GM23338 (cell line): ENCODE measurements at regions not wholly inside any gene's neighbourhood (a gene's known extent, or its start where the extent isn't known, plus 50 kb on each side); places are given as distances from the start of the nearest gene placed in this dataset.

ENCODE experiments used
- ATAC-seq: fragments of 200-7000 bp; cut with Tn5 transposase; 3 replicates; pipeline ENCODE4 v1.9.1; 2020
- DNase-seq: peaks from one replicate; pipeline ENCODE4 v3.0.0-alpha.2; 2015; ENCODE audit warnings: low spot score
- H2AFZ ChIP-seq: fragments of 200-600 bp; sonication (generic); 2 replicates; pipeline ENCODE4 v1.8.0; 2016; ENCODE audit warnings: antibody characterized with exemption, mild to moderate bottlenecking, moderate library complexity
- H3F3A ChIP-seq: fragments of 200-600 bp; sonication (generic); replicated peaks from 2 replicates; pipeline ENCODE4 v1.8.0; 2017; ENCODE audit warnings: antibody characterized with exemption, mixed run types, low read depth
- H3K27ac ChIP-seq: fragments of 200-600 bp; sonication (generic); 2 replicates; pipeline ENCODE4 v1.6.1; 2016; ENCODE audit warnings: low read depth
- H3K27me3 ChIP-seq: fragments of 200-600 bp; sonication (generic); 2 replicates; pipeline ENCODE4 v1.8.0; 2016; ENCODE audit warnings: mild to moderate bottlenecking, mixed run types, moderate library complexity; ENCODE audit not compliant: insufficient read depth
- H3K36me3 ChIP-seq: fragments of 200-600 bp; sonication (generic); 2 replicates; pipeline ENCODE4 v1.8.0; 2016; ENCODE audit warnings: mild to moderate bottlenecking; ENCODE audit not compliant: insufficient read depth
- H3K4me1 ChIP-seq: fragments of 200-600 bp; sonication (generic); 2 replicates; pipeline ENCODE4 v1.8.0; 2016; ENCODE audit warnings: mild to moderate bottlenecking, moderate library complexity; ENCODE audit not compliant: insufficient read depth
- H3K4me2 ChIP-seq: fragments of 200-600 bp; sonication (generic); 2 replicates; pipeline ENCODE4 v1.7.1; 2017; ENCODE audit warnings: mixed run types
- H3K4me3 ChIP-seq: fragments of 200-600 bp; sonication (generic); 2 replicates; pipeline ENCODE4 v1.6.1; 2016; ENCODE audit warnings: mixed run types
- H3K79me2 ChIP-seq: fragments of 200-600 bp; sonication (generic); replicated peaks from 2 replicates; pipeline ENCODE4 v1.8.0; 2017; ENCODE audit warnings: mild to moderate bottlenecking; ENCODE audit not compliant: insufficient read depth
- H3K9me2 ChIP-seq: fragments of 200-600 bp; sonication (generic); 2 replicates; pipeline ENCODE4 v1.8.0; 2017; ENCODE audit not compliant: insufficient read depth
- H4K20me1 ChIP-seq: fragments of 200-600 bp; sonication (generic); replicated peaks from 2 replicates; pipeline ENCODE4 v1.8.0; 2017; ENCODE audit warnings: mild to moderate bottlenecking; ENCODE audit not compliant: insufficient read depth
- H3K27ac Mint-ChIP-seq: 2 replicates; pipeline ENCODE4 v1.8.0; 2020; ENCODE audit warnings: inconsistent platforms, mild to moderate bottlenecking, moderate library complexity, mixed read lengths
- H3K27me3 Mint-ChIP-seq: 3 replicates; pipeline ENCODE4 v1.8.0; 2022; ENCODE audit warnings: low read depth, mild to moderate bottlenecking, moderate library complexity, mixed read lengths, inconsistent platforms; ENCODE audit not compliant: insufficient read depth, poor library complexity
- H3K36me3 Mint-ChIP-seq: 3 replicates; pipeline ENCODE4 v1.8.0; 2021; ENCODE audit warnings: low read depth, mild to moderate bottlenecking, inconsistent platforms, moderate library complexity, mixed read lengths
- H3K4me1 Mint-ChIP-seq: 3 replicates; pipeline ENCODE4 v1.8.0; 2020; ENCODE audit warnings: mild to moderate bottlenecking, inconsistent platforms, mixed read lengths
- H3K4me3 Mint-ChIP-seq: 3 replicates; pipeline ENCODE4 v1.8.0; 2021; ENCODE audit warnings: moderate library complexity, mild to moderate bottlenecking, inconsistent platforms, mixed read lengths
- H3K9me3 Mint-ChIP-seq: 3 replicates; pipeline ENCODE4 v1.8.0; 2020; ENCODE audit warnings: moderate library complexity, mild to moderate bottlenecking, inconsistent platforms, mixed read lengths
- CREB1 ChIP-seq: fragments of 250-450 bp; sonication (Bioruptor Pico); IDR thresholded peaks from 2 replicates; pipeline ENCODE4 v1.5.0; 2020; ENCODE audit warnings: low read depth, mild to moderate bottlenecking, moderate library complexity
- EZH2 ChIP-seq: fragments of 200-600 bp; sonication (generic); IDR thresholded peaks from one replicate; pipeline ENCODE4 v1.8.0; 2017; ENCODE audit warnings: antibody characterized with exemption, mild to moderate bottlenecking, low read depth; ENCODE audit not compliant: unreplicated experiment
- EZH2phosphoT487 ChIP-seq: fragments of 200-600 bp; sonication (generic); IDR thresholded peaks from one replicate; pipeline ENCODE4 v1.8.1; 2018; ENCODE audit warnings: antibody characterized with exemption; ENCODE audit not compliant: unreplicated experiment
- JUNB ChIP-seq: IDR thresholded peaks from one replicate; pipeline ENCODE4 v1.6.1; 2016; ENCODE audit warnings: antibody characterized with exemption; ENCODE audit not compliant: unreplicated experiment
- NANOG ChIP-seq: IDR thresholded peaks from 2 replicates; pipeline ENCODE4 v1.6.1; 2016; ENCODE audit warnings: antibody characterized with exemption, borderline replicate concordance
- POLR2AphosphoS5 ChIP-seq: IDR thresholded peaks from 2 replicates; pipeline ENCODE4 v1.6.1; 2016; ENCODE audit warnings: antibody characterized with exemption, low read depth
- STAT1 ChIP-seq: IDR thresholded peaks from one replicate; pipeline ENCODE4 v1.6.1; 2016; ENCODE audit warnings: antibody characterized with exemption; ENCODE audit not compliant: unreplicated experiment
- ZNF114 ChIP-seq: fragments of 250-450 bp; sonication (Bioruptor Pico); IDR thresholded peaks from 2 replicates; pipeline ENCODE4 v1.5.0; 2020; ENCODE audit warnings: mild to moderate bottlenecking, moderate library complexity
- ZNF331 ChIP-seq: fragments of 250-450 bp; sonication (Bioruptor Pico); IDR thresholded peaks from 2 replicates; pipeline ENCODE4 v1.5.0; 2020; ENCODE audit warnings: low read depth, mild to moderate bottlenecking, moderate library complexity
- TF ChIP-seq, protein P1 (sequence below): fragments of 250-450 bp; sonication (Bioruptor Pico); IDR thresholded peaks from 2 replicates; pipeline ENCODE4 v1.5.0; 2020; ENCODE audit warnings: mild to moderate bottlenecking, moderate library complexity
- TF ChIP-seq, protein P2 (sequence below), 2 experiments: fragments of 200-600 bp in 1 of 2; sonication (generic) in 1 of 2; conservative IDR thresholded peaks; 2 replicates each; pipeline versions ENCODE4 v1.5.1 to v1.6.1; 2016 to 2017; ENCODE audit warnings: antibody characterized with exemption in 2 of 2, low read depth in 2 of 2, mild to moderate bottlenecking in 2 of 2, moderate library complexity in 1 of 2
- TF ChIP-seq, protein P3 (sequence below): IDR thresholded peaks from one replicate; pipeline ENCODE4 v1.6.1; 2018; ENCODE audit warnings: antibody characterized with exemption; ENCODE audit not compliant: unreplicated experiment
- TF ChIP-seq, protein P4 (sequence below): IDR thresholded peaks from 2 replicates; pipeline ENCODE4 v1.6.1; 2016; ENCODE audit warnings: antibody characterized with exemption

DNA sequence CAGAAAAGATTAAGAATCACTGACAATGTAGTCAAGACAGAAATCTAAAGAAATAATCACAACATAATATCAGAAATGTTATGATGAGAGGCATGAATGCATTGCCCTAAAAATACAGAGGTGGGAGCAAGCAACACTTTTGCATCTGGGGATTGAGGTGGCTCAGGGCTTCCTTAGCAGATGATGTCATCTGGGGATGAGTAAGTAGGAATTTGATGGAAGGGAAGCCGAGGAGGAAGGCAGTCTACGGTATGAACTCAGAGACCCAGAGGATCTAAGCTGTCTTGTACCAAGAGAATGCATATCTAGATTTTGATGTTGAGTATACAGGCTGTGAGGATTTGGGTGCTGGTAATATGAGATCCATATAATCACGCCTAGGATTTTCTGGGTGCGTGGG is 193.0 kb upstream of the SNX19 start:
- Histone ChIP-seq H3K79me2 (no peaks in the 10 kb centered on the region), H3K27ac (no peak overlapping the region), H3K4me3 (no peak overlapping the region), H3F3A (no peaks in the 10 kb centered on the region), H3K9me2 (no peaks in the 10 kb centered on the region), H3K36me3 (peaks cover 4% of the 10 kb centered on the region; the same call in 1 of the 2 replicates), H2AFZ (no peak overlapping the region), H3K4me1 (no peaks in the 10 kb centered on the region), H4K20me1 (no peaks in the 10 kb centered on the region), H3K4me2 (no peak overlapping the region), H3K27me3 (no peaks in the 10 kb centered on the region)
- TF ChIP-seq, protein P1, sequence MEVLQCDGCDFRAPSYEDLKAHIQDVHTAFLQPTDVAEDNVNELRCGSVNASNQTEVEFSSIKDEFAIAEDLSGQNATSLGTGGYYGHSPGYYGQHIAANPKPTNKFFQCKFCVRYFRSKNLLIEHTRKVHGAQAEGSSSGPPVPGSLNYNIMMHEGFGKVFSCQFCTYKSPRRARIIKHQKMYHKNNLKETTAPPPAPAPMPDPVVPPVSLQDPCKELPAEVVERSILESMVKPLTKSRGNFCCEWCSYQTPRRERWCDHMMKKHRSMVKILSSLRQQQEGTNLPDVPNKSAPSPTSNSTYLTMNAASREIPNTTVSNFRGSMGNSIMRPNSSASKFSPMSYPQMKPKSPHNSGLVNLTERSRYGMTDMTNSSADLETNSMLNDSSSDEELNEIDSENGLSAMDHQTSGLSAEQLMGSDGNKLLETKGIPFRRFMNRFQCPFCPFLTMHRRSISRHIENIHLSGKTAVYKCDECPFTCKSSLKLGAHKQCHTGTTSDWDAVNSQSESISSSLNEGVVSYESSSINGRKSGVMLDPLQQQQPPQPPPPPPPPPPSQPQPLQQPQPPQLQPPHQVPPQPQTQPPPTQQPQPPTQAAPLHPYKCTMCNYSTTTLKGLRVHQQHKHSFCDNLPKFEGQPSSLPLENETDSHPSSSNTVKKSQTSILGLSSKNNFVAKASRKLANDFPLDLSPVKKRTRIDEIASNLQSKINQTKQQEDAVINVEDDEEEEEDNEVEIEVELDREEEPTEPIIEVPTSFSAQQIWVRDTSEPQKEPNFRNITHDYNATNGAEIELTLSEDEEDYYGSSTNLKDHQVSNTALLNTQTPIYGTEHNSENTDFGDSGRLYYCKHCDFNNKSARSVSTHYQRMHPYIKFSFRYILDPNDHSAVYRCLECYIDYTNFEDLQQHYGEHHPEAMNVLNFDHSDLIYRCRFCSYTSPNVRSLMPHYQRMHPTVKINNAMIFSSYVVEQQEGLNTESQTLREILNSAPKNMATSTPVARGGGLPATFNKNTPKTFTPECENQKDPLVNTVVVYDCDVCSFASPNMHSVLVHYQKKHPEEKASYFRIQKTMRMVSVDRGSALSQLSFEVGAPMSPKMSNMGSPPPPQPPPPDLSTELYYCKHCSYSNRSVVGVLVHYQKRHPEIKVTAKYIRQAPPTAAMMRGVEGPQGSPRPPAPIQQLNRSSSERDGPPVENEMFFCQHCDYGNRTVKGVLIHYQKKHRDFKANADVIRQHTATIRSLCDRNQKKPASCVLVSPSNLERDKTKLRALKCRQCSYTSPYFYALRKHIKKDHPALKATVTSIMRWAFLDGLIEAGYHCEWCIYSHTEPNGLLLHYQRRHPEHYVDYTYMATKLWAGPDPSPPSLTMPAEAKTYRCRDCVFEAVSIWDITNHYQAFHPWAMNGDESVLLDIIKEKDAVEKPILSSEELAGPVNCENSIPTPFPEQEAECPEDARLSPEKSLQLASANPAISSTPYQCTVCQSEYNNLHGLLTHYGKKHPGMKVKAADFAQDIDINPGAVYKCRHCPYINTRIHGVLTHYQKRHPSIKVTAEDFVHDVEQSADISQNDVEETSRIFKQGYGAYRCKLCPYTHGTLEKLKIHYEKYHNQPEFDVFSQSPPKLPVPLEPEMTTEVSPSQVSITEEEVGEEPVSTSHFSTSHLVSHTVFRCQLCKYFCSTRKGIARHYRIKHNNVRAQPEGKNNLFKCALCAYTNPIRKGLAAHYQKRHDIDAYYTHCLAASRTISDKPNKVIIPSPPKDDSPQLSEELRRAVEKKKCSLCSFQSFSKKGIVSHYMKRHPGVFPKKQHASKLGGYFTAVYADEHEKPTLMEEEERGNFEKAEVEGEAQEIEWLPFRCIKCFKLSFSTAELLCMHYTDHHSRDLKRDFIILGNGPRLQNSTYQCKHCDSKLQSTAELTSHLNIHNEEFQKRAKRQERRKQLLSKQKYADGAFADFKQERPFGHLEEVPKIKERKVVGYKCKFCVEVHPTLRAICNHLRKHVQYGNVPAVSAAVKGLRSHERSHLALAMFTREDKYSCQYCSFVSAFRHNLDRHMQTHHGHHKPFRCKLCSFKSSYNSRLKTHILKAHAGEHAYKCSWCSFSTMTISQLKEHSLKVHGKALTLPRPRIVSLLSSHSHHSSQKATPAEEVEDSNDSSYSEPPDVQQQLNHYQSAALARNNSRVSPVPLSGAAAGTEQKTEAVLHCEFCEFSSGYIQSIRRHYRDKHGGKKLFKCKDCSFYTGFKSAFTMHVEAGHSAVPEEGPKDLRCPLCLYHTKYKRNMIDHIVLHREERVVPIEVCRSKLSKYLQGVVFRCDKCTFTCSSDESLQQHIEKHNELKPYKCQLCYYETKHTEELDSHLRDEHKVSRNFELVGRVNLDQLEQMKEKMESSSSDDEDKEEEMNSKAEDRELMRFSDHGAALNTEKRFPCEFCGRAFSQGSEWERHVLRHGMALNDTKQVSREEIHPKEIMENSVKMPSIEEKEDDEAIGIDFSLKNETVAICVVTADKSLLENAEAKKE (CRISPR knock-in tag), result no peak
- TF ChIP-seq POLR2AphosphoS5, result no peak
- no peak for TF ChIP-seq JUNB
- TF ChIP-seq EZH2phosphoT487, result no peak
- TF ChIP-seq, protein P2, sequence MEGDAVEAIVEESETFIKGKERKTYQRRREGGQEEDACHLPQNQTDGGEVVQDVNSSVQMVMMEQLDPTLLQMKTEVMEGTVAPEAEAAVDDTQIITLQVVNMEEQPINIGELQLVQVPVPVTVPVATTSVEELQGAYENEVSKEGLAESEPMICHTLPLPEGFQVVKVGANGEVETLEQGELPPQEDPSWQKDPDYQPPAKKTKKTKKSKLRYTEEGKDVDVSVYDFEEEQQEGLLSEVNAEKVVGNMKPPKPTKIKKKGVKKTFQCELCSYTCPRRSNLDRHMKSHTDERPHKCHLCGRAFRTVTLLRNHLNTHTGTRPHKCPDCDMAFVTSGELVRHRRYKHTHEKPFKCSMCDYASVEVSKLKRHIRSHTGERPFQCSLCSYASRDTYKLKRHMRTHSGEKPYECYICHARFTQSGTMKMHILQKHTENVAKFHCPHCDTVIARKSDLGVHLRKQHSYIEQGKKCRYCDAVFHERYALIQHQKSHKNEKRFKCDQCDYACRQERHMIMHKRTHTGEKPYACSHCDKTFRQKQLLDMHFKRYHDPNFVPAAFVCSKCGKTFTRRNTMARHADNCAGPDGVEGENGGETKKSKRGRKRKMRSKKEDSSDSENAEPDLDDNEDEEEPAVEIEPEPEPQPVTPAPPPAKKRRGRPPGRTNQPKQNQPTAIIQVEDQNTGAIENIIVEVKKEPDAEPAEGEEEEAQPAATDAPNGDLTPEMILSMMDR (conservative IDR thresholded peaks at IDR 0.05; ENCODE audit: low read depth in 2 of 2), result no peak
- TF ChIP-seq, protein P3, sequence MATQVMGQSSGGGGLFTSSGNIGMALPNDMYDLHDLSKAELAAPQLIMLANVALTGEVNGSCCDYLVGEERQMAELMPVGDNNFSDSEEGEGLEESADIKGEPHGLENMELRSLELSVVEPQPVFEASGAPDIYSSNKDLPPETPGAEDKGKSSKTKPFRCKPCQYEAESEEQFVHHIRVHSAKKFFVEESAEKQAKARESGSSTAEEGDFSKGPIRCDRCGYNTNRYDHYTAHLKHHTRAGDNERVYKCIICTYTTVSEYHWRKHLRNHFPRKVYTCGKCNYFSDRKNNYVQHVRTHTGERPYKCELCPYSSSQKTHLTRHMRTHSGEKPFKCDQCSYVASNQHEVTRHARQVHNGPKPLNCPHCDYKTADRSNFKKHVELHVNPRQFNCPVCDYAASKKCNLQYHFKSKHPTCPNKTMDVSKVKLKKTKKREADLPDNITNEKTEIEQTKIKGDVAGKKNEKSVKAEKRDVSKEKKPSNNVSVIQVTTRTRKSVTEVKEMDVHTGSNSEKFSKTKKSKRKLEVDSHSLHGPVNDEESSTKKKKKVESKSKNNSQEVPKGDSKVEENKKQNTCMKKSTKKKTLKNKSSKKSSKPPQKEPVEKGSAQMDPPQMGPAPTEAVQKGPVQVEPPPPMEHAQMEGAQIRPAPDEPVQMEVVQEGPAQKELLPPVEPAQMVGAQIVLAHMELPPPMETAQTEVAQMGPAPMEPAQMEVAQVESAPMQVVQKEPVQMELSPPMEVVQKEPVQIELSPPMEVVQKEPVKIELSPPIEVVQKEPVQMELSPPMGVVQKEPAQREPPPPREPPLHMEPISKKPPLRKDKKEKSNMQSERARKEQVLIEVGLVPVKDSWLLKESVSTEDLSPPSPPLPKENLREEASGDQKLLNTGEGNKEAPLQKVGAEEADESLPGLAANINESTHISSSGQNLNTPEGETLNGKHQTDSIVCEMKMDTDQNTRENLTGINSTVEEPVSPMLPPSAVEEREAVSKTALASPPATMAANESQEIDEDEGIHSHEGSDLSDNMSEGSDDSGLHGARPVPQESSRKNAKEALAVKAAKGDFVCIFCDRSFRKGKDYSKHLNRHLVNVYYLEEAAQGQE, result no peak
- TF ChIP-seq EZH2, result no peak
- TF ChIP-seq, protein P4, sequence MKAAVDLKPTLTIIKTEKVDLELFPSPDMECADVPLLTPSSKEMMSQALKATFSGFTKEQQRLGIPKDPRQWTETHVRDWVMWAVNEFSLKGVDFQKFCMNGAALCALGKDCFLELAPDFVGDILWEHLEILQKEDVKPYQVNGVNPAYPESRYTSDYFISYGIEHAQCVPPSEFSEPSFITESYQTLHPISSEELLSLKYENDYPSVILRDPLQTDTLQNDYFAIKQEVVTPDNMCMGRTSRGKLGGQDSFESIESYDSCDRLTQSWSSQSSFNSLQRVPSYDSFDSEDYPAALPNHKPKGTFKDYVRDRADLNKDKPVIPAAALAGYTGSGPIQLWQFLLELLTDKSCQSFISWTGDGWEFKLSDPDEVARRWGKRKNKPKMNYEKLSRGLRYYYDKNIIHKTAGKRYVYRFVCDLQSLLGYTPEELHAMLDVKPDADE, result no peak
- no peak for TF ChIP-seq ZNF114 (CRISPR knock-in tag)
- no peak for TF ChIP-seq ZNF331
- TF ChIP-seq STAT1, result no peak
- no peak for TF ChIP-seq CREB1
- TF ChIP-seq NANOG, result no peak
- H3K27ac Mint-ChIP-seq, result no peak overlapping the region
- H3K4me1 Mint-ChIP-seq, result no peaks in the 10 kb centered on the region
- ATAC-seq (no peak), DNase-seq (no peak)
- H3K9me3 Mint-ChIP-seq, result peaks cover 45% of the 10 kb centered on the region
- H3K27me3 Mint-ChIP-seq, result peaks cover 1% of the 10 kb centered on the region
- H3K36me3 Mint-ChIP-seq, result peaks cover 19% of the 10 kb centered on the region
- no peak overlapping the region for H3K4me3 Mint-ChIP-seq
